ENCODE measurements at regions not wholly inside any gene's neighbourhood (a gene's known extent, or its start where the extent isn't known, plus 50 kb on each side); places are given as distances from the start of the nearest gene placed in this dataset.

- TF ChIP-seq CTCF (IDR thresholded peaks at IDR 0.05) (no peak), ZFX (IDR thresholded peaks at IDR 0.05; ENCODE audit: borderline replicate concordance) (no peak)
These were observed 196.0 kb upstream of the PAPPA start for GRCh38 chr9:115957585-115957984.

Data from 22Rv1 (cell line).